ENCODE measurements at regions not wholly inside any gene's neighbourhood (a gene's known extent, or its start where the extent isn't known, plus 50 kb on each side); places are given as distances from the start of the nearest gene placed in this dataset.

GRCh38 chr5:105940181-105940580 lies 1730.6 kb downstream of the EFNA5 start (continued):
- TF ChIP-seq, protein P1, sequence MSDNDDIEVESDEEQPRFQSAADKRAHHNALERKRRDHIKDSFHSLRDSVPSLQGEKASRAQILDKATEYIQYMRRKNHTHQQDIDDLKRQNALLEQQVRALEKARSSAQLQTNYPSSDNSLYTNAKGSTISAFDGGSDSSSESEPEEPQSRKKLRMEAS (IDR thresholded peaks at IDR 0.05), result no peak
- TF ChIP-seq POLR2AphosphoS5 (IDR thresholded peaks at IDR 0.05; ENCODE audit: low read depth, low read length) (no peak), POLR2A (IDR thresholded peaks at IDR 0.05; ENCODE audit: borderline replicate concordance, extremely low read depth, insufficient read depth, insufficient read length) (no peak)

GRCh38 chr5:105934171-105934570 lies 1736.6 kb downstream of the EFNA5 start:
- BruUV-seq (replicated peaks), result no TSS peak
- intact Hi-C loops (cut with micrococcal nuclease), result no loop called here

More at GRCh38 chr5:105934171-105934570, 1736.6 kb downstream of the EFNA5 start:
- Histone ChIP-seq H3K9ac (ENCODE audit: low read length) (no peak overlapping the region), H3K9me2 (ENCODE audit: insufficient read depth) (no peaks in the 10 kb centered on the region), H3K4me3 (replicated peaks in 1 of 2; ENCODE audit: low read depth in 1 of 2, low read length in 2 of 2) (no peak overlapping the region), H3K36me3 (ENCODE audit: control insufficient read depth in 1 of 2, insufficient read depth in 2 of 2, low read length in 2 of 2) (no peaks in the 10 kb centered on the region), H3K27ac (ENCODE audit: low read depth, low read length) (no peak overlapping the region), H3K79me2 (ENCODE audit: insufficient read depth, low read length) (no peaks in the 10 kb centered on the region), H3K4me1 (ENCODE audit: control insufficient read depth in 1 of 2, insufficient read depth in 2 of 2, low read length in 2 of 2) (no peaks in the 10 kb centered on the region), H3K4me2 (ENCODE audit: low read length) (no peak overlapping the region), H2AFZ (ENCODE audit: low read depth, low read length, poor library complexity, severe bottlenecking) (no peak overlapping the region), H4K20me1 (ENCODE audit: insufficient read depth) (no peaks in the 10 kb centered on the region), H3K27me3 (ENCODE audit: insufficient read depth, low read length) (no peaks in the 10 kb centered on the region), H3K9me3 (ENCODE audit: control insufficient read depth in 1 of 2, insufficient read depth in 1 of 2, low read depth in 1 of 2, low read length in 2 of 2) (no peaks in the 10 kb centered on the region)
- ChIA-PET POLR2A (no interaction called here), RAD21 (ENCODE audit: low non-redundant PET in 1 of 2, low total read pairs in 2 of 2, uncharacterized antibody in 2 of 2, unreplicated experiment in 2 of 2) (no interaction called here), CTCF (no interaction called here)
- ATAC-seq (no peak), DNase-seq (ENCODE audit: low read depth, low spot score) (no peak)
- TF ChIP-seq TCF7L2 (IDR thresholded peaks at IDR 0.05; ENCODE audit: borderline replicate concordance, extremely low read depth, insufficient read depth, insufficient read length) (no peak), ELF1 (IDR thresholded peaks at IDR 0.05; ENCODE audit: borderline replicate concordance, low read depth) (no peak), SP1 (IDR thresholded peaks at IDR 0.05; ENCODE audit: low read depth) (no peak), ZNF274 (IDR thresholded peaks at IDR 0.05; ENCODE audit: low read depth, low read length) (no peak), EZH2phosphoT487 (IDR thresholded peaks at IDR 0.05; ENCODE audit: borderline replicate concordance) (no peak), JUND (IDR thresholded peaks at IDR 0.05) (no peak), POLR2A (IDR thresholded peaks at IDR 0.05; ENCODE audit: borderline replicate concordance, extremely low read depth, insufficient read depth, insufficient read length) (no peak), RAD21 (IDR thresholded peaks at IDR 0.05; ENCODE audit: low read depth) (no peak), ATF3 (IDR thresholded peaks at IDR 0.05) (no peak), SIN3A (IDR thresholded peaks at IDR 0.05; ENCODE audit: low read depth) (no peak), FOSL1 (IDR thresholded peaks at IDR 0.05; ENCODE audit: low read depth) (no peak), ZFX (IDR thresholded peaks at IDR 0.05) (no peak), CBX3 (IDR thresholded peaks at IDR 0.05; ENCODE audit: low read depth) (no peak), EGR1 (IDR thresholded peaks at IDR 0.05; ENCODE audit: low read depth) (no peak), EZH2 (IDR thresholded peaks at IDR 0.05) (no peak), POLR2AphosphoS5 (IDR thresholded peaks at IDR 0.05; ENCODE audit: low read depth, low read length) (no peak)
- TF ChIP-seq, protein P2, sequence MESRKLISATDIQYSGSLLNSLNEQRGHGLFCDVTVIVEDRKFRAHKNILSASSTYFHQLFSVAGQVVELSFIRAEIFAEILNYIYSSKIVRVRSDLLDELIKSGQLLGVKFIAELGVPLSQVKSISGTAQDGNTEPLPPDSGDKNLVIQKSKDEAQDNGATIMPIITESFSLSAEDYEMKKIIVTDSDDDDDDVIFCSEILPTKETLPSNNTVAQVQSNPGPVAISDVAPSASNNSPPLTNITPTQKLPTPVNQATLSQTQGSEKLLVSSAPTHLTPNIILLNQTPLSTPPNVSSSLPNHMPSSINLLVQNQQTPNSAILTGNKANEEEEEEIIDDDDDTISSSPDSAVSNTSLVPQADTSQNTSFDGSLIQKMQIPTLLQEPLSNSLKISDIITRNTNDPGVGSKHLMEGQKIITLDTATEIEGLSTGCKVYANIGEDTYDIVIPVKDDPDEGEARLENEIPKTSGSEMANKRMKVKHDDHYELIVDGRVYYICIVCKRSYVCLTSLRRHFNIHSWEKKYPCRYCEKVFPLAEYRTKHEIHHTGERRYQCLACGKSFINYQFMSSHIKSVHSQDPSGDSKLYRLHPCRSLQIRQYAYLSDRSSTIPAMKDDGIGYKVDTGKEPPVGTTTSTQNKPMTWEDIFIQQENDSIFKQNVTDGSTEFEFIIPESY (IDR thresholded peaks at IDR 0.05; ENCODE audit: extremely low read depth, insufficient replicate concordance, low read length), result no peak
- TF ChIP-seq, protein P3, sequence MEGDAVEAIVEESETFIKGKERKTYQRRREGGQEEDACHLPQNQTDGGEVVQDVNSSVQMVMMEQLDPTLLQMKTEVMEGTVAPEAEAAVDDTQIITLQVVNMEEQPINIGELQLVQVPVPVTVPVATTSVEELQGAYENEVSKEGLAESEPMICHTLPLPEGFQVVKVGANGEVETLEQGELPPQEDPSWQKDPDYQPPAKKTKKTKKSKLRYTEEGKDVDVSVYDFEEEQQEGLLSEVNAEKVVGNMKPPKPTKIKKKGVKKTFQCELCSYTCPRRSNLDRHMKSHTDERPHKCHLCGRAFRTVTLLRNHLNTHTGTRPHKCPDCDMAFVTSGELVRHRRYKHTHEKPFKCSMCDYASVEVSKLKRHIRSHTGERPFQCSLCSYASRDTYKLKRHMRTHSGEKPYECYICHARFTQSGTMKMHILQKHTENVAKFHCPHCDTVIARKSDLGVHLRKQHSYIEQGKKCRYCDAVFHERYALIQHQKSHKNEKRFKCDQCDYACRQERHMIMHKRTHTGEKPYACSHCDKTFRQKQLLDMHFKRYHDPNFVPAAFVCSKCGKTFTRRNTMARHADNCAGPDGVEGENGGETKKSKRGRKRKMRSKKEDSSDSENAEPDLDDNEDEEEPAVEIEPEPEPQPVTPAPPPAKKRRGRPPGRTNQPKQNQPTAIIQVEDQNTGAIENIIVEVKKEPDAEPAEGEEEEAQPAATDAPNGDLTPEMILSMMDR (IDR thresholded peaks at IDR 0.05 in 2 of 3, conservative IDR thresholded peaks at IDR 0.05 in 1 of 3; ENCODE audit: borderline replicate concordance in 1 of 3, insufficient read depth in 1 of 3, low read depth in 2 of 3, low read length in 2 of 3), result no peak
- TF ChIP-seq, protein P1 (IDR thresholded peaks at IDR 0.05), result no peak

All from HCT116 (cell line).